Calu3 (cell line): ENCODE measurements at regions not wholly inside any gene's neighbourhood (a gene's known extent, or its start where the extent isn't known, plus 50 kb on each side); places are given as distances from the start of the nearest gene placed in this dataset.

Experiments
- BruUV-seq: library from RNA; stranded (reverse); fragments of 400-500 nt; replicated peaks from 2 replicates; lab custom pipeline; 2021; lab: Mats Ljungman, UMichigan
- CTCF ChIA-PET: fragments of 300-600 bp; sonication (Branson Sonifier 250); formaldehyde crosslinking; loops from one replicate; lab custom pipeline; 2022; ENCODE audit warnings: antibody characterized with exemption; lab: Charles Lee
- DNase-seq: peaks from one replicate; pipeline ENCODE4 v3.0.0; 2022
- H3K27ac Mint-ChIP-seq: one replicate; pipeline ENCODE4 v1.8.0; 2022; ENCODE audit warnings: mixed read lengths; ENCODE audit not compliant: unreplicated experiment
- H3K27me3 Mint-ChIP-seq: one replicate; pipeline ENCODE4 v1.8.0; 2022; ENCODE audit warnings: mixed read lengths; ENCODE audit not compliant: unreplicated experiment
- H3K36me3 Mint-ChIP-seq: one replicate; pipeline ENCODE4 v1.8.0; 2022; ENCODE audit warnings: mild to moderate bottlenecking, moderate library complexity, mixed read lengths; ENCODE audit not compliant: insufficient read depth, unreplicated experiment
- H3K4me1 Mint-ChIP-seq: one replicate; pipeline ENCODE4 v1.8.0; 2022; ENCODE audit warnings: mild to moderate bottlenecking, low read depth, mixed read lengths; ENCODE audit not compliant: unreplicated experiment
- H3K4me3 Mint-ChIP-seq: one replicate; pipeline ENCODE4 v1.8.0; 2022; ENCODE audit warnings: mild to moderate bottlenecking, low read depth, moderate library complexity, mixed read lengths; ENCODE audit not compliant: unreplicated experiment
- H3K9me3 Mint-ChIP-seq: one replicate; pipeline ENCODE4 v1.8.0; 2022; ENCODE audit warnings: low read depth, mixed read lengths; ENCODE audit not compliant: unreplicated experiment
- intact Hi-C: fragments of 100-400 bp; cut with micrococcal nuclease; formaldehyde crosslinking; loops from one replicate; pipeline ENCODE4 v1.10.0; 2022; ENCODE audit not compliant: unreplicated experiment
- TF ChIP-seq, protein P1 (sequence below): fragments of 200-600 bp; IDR thresholded peaks from one replicate; pipeline ENCODE4 v1.8.0; 2022; ENCODE audit warnings: antibody characterized with exemption; ENCODE audit not compliant: unreplicated experiment

DNA sequence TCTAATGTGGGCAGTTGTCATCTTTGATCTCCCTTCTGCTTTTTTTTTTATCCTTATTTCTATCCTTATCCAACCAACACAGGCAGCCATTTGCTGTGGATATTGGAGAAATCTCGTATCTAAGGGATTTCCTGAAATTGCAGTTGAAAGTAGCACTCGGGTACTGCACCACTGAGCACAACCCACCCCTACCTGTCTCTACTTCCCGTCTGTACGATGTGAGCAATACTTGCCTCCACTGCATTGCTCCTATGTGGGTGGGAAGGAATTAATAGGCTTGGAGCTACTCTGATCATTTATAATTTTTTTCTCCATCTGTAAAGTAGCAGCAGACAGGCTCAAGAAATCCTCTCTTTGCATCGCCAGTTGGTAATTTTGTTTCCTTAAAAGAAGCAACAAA lies 300.4 kb downstream of the SNAPC1 start:
- BruUV-seq = no TSS peak
- intact Hi-C loops = no loop called here
- CTCF ChIA-PET = no interaction called here
- Mint-ChIP-seq H3K4me3 (no peak overlapping the region), H3K9me3 (no peaks in the 10 kb centered on the region), H3K27ac (no peak overlapping the region), H3K36me3 (no peaks in the 10 kb centered on the region), H3K27me3 (no peaks in the 10 kb centered on the region), H3K4me1 (no peaks in the 10 kb centered on the region)
- TF ChIP-seq, protein P1, sequence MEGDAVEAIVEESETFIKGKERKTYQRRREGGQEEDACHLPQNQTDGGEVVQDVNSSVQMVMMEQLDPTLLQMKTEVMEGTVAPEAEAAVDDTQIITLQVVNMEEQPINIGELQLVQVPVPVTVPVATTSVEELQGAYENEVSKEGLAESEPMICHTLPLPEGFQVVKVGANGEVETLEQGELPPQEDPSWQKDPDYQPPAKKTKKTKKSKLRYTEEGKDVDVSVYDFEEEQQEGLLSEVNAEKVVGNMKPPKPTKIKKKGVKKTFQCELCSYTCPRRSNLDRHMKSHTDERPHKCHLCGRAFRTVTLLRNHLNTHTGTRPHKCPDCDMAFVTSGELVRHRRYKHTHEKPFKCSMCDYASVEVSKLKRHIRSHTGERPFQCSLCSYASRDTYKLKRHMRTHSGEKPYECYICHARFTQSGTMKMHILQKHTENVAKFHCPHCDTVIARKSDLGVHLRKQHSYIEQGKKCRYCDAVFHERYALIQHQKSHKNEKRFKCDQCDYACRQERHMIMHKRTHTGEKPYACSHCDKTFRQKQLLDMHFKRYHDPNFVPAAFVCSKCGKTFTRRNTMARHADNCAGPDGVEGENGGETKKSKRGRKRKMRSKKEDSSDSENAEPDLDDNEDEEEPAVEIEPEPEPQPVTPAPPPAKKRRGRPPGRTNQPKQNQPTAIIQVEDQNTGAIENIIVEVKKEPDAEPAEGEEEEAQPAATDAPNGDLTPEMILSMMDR = no peak
- DNase-seq = no peak

DNA sequence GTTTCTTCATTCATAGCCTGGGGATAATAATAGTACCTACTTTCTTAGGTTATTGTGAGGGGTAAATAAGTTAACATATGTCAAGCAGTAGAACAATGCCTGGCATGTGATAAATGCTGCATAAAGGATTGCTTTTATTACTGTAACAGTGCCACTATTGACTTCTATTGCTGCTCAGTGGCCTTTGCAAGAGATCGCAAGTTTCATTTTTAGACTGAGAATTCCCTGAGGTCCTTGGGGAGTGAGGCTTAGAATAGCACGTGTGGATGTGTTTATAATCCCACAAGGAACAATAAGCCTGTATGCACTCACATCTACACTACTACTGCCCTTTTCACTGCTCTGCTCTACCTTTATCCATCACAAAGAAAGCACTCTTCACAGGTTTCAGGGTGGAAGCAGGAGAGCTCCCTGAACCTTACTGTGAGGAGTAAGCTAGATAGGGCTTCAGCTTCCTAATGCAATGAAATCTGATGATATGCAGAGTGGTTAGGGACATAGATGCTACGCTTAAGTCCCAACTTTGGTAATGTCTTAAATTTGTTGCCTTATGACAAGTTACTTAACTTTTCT lies 302.6 kb downstream of the SNAPC1 start:
- H3K9me3 Mint-ChIP-seq = no peaks in the 10 kb centered on the region
- no peak for DNase-seq
- no peaks in the 10 kb centered on the region for H3K27me3 Mint-ChIP-seq
- no peaks in the 10 kb centered on the region for H3K4me1 Mint-ChIP-seq
- TF ChIP-seq, protein P1 = no peak
- intact Hi-C loops = no loop called here
- BruUV-seq = no TSS peak
- H3K4me3 Mint-ChIP-seq = no peak overlapping the region
- no peak overlapping the region for H3K27ac Mint-ChIP-seq
- CTCF ChIA-PET = interaction anchor here (1.0 kb wide), 1 partner anchor 13 kb away, joined by 3 read pairs; no protein-coding TSS in a partner anchor
- H3K36me3 Mint-ChIP-seq = no peaks in the 10 kb centered on the region

DNA sequence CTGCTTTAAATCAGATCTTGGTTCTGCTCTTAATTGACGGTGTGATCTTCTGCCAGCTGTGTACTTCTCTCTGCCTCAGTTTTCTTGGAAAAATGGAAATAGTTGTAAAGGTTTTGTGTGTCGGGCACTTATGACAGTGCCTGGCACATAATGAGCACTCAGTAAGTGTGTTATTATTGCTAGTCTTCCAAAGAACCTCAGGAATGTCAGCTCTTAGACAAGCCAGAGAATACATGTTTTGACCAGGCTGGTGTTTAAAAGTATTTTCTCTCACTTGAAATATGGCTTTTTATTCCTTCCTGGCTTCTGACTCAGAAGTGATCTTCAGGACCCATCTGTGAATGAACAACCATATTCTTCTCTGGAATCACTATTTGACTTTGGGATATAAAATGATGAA lies 304.1 kb downstream of the SNAPC1 start:
- Mint-ChIP-seq H3K9me3 (no peaks in the 10 kb centered on the region), H3K27ac (no peak overlapping the region), H3K4me1 (no peaks in the 10 kb centered on the region), H3K36me3 (no peaks in the 10 kb centered on the region), H3K4me3 (no peak overlapping the region), H3K27me3 (no peaks in the 10 kb centered on the region)
- CTCF ChIA-PET = no interaction called here
- intact Hi-C loops = no loop called here
- BruUV-seq = no TSS peak
- no peak for DNase-seq
- TF ChIP-seq, protein P1 = no peak

DNA sequence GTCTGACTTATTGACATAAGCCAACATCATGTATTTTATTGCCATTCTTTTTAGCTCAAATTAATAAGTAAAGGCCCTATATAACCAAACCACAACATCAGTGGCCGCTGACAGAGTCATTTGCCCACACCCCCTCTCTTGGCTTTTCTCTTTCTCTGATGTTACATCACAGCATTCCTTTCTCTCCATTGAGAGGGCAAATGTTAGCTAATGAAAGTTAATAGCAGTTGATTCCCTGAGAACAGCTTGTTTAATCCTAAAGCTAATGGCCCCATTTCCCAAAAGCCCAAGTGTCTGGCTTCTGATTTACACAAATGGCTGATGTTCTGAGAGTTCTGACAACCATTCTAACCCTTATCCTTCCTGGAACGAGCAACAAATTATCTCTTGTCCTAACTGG lies 308.8 kb downstream of the SNAPC1 start:
- TF ChIP-seq, protein P1 = no peak
- intact Hi-C loops = no loop called here
- no peaks in the 10 kb centered on the region for H3K4me1 Mint-ChIP-seq
- H3K9me3 Mint-ChIP-seq = no peaks in the 10 kb centered on the region
- BruUV-seq = no TSS peak
- no peaks in the 10 kb centered on the region for H3K36me3 Mint-ChIP-seq
- DNase-seq = no peak
- no peak overlapping the region for H3K4me3 Mint-ChIP-seq
- H3K27me3 Mint-ChIP-seq = no peaks in the 10 kb centered on the region
- CTCF ChIA-PET = no interaction called here
- H3K27ac Mint-ChIP-seq = no peak overlapping the region
